Stimulated activated naive CD8-positive, alpha-beta T cell treated with anti-CD3 and anti-CD28 coated beads, Interleukin-15, amount 100 ng/mL, for 72 hours (primary cell): ENCODE measurements at regions not wholly inside any gene's neighbourhood (a gene's known extent, or its start where the extent isn't known, plus 50 kb on each side); places are given as distances from the start of the nearest gene placed in this dataset.
A peak's percentile ranks its signal among the peaks of the same experiment; 100 is the strongest.

Experiments
- ATAC-seq: fragments of 150-1000 bp; cut with Tn5 transposase; 2 replicates; pipeline ENCODE4 v1.10.0; 2021; ENCODE audit warnings: mild to moderate bottlenecking, moderate library complexity
- DNase-seq, 2 donors: peaks; one replicate each; pipeline ENCODE4 v3.0.0; 2021 to 2022
- H3K27ac Mint-ChIP-seq, 2 donors: one replicate each; pipeline ENCODE4 v1.8.0; 2022; ENCODE audit warnings: mild to moderate bottlenecking in 2 of 2, mixed read lengths in 2 of 2, moderate library complexity in 2 of 2
- H3K27me3 Mint-ChIP-seq: one replicate; pipeline ENCODE4 v1.8.0; 2022; ENCODE audit warnings: mixed read lengths
- H3K4me1 Mint-ChIP-seq: one replicate; pipeline ENCODE4 v1.8.0; 2022; ENCODE audit warnings: mild to moderate bottlenecking, mixed read lengths
- H3K4me3 Mint-ChIP-seq, 2 donors: one replicate each; pipeline ENCODE4 v1.8.0; 2022; ENCODE audit warnings: mild to moderate bottlenecking in 2 of 2, mixed read lengths in 2 of 2, moderate library complexity in 1 of 2
- H3K9me3 Mint-ChIP-seq, 2 donors: one replicate each; pipeline ENCODE4 v1.8.0; 2022; ENCODE audit warnings: mixed read lengths in 2 of 2

- Mint-ChIP-seq H3K4me1 (no peaks in the 10 kb centered on the region), H3K9me3 (no peaks in the 10 kb centered on the region), H3K27ac (peak overlapping the region in 1 of 2 donors; percentile 59), H3K4me3 (no peak overlapping the region), H3K27me3 (no peaks in the 10 kb centered on the region)
- no peak for ATAC-seq
- DNase-seq: no peak
These were observed 50.3 kb upstream of the STX16 start for GRCh38 chr20:58600756-58601155.

DNA sequence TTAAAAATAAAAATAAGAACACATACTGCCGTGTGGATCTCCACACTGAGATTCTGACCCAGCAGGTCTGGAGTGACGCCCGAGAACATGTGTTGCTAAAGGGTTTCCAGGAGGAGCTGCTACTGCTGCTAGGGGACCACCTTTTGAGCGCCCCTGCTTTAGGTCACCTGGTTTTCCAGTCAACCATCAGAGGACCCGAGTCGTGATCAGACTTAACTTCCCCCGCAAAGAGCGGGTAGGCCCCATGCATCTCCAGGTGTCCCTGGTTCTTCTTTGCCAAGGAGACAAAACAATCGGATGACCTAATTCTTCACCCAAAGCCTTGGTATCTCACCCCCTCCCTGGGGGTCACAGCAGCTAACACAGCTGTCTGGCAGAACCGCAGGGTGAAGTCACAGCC is 51.1 kb upstream of the STX16 start:
- Mint-ChIP-seq H3K4me3 (no peak overlapping the region), H3K27me3 (no peaks in the 10 kb centered on the region), H3K4me1 (no peaks in the 10 kb centered on the region), H3K9me3 (no peaks in the 10 kb centered on the region), H3K27ac (no peak overlapping the region)
- ATAC-seq (no peak), DNase-seq (no peak)

- Mint-ChIP-seq H3K4me1 (no peaks in the 10 kb centered on the region), H3K27me3 (no peaks in the 10 kb centered on the region), H3K9me3 (no peaks in the 10 kb centered on the region), H3K4me3 (no peak overlapping the region), H3K27ac (no peak overlapping the region)
- ATAC-seq (no peak), DNase-seq (no peak)
These were observed 52.7 kb upstream of the STX16 start for GRCh38 chr20:58598211-58599015.

DNA sequence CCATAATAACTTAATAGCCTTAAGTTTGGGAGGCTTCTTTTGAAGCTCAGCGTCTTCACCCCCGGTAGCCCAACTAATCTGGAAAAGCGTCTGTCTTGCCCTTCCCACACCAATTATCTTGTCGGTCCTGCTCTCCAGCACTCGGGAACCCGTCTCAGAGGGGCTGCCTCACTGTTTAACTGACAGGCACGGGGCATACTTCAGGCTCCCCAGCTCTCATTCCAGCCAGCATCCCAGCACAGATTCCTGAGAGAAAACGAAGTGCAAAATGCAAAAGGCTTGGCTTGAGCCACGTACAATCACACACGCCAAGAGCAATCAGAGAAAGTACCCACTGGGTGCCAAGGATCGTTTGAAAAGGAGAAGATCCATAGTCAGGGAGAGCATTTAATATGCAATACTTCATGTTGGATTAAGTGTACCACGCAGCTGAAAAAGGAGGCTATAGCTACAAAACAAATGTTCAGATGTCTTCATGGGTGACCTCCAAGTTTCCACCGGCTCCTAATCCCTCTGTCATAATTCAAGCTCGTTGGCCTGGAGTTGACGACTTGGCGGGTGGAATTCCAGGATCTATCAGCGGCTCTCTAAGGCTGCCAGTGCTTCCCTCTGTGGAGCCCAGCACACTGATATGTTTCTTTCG is 53.7 kb upstream of the STX16 start:
- Mint-ChIP-seq H3K9me3 (no peaks in the 10 kb centered on the region), H3K4me3 (no peak overlapping the region)

DNA sequence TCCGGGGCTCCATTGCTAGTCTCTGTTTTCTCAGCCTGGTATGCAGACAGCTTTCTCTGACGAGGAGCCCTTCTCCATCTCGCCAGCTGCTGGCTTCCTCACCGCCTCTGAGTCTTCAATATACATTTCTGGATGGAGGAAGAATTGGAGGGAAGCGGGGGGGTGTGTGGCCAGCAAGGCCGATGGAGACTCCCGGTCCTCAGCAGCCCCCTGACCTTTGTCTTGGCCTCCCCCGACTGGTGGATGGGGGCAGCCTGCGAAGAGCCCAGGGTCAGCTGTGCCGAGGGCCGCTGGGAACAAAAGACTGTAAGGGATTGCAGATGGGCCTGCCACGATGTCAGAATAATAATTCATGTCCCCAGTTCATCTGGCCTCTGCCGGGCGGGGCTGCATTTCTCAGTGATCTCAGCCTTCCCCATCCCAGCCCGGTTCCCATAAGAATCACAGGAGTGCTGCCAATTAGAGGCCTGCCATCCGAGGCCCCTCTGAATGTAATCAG is 54.3 kb upstream of the STX16 start:
- Mint-ChIP-seq H3K4me3 (no peak overlapping the region), H3K27me3 (peaks cover under 1% of the 10 kb centered on the region), H3K9me3 (no peaks in the 10 kb centered on the region), H3K4me1 (no peaks in the 10 kb centered on the region), H3K27ac (no peak overlapping the region)
- no peak for DNase-seq
- ATAC-seq: no peak

More for the DNA sequence above, 53.7 kb upstream of the STX16 start:
- no peak overlapping the region for H3K27ac Mint-ChIP-seq
- ATAC-seq: no peak
- no peaks in the 10 kb centered on the region for H3K4me1 Mint-ChIP-seq
- no peaks in the 10 kb centered on the region for H3K27me3 Mint-ChIP-seq
- no peak for DNase-seq

GRCh38 chr20:58596244-58596643 is 54.8 kb upstream of the STX16 start:
- DNase-seq (no peak), ATAC-seq (no peak)
- Mint-ChIP-seq H3K27me3 (peaks cover 6% of the 10 kb centered on the region), H3K9me3 (no peaks in the 10 kb centered on the region), H3K27ac (no peak overlapping the region), H3K4me3 (no peak overlapping the region), H3K4me1 (no peaks in the 10 kb centered on the region)

DNA sequence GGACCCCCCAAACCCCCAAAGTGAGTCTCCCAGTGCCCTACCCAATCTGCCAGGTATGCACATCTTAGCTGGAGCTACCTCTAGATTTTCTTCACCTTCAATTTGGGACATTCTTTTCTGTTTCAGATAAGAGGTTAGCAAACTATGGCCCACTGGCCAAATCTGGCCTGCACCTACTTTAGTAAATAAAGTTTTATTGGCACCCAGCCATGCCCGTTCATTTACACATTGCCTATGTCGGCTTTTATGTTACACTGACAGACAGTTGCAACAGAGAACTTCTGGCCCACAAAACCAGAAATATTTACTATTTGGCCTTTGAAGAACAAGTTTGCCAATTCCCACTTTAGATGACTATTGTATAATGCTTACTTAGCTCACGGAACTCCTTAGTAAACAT is 55.9 kb upstream of the STX16 start:
- Mint-ChIP-seq H3K9me3 (no peaks in the 10 kb centered on the region), H3K4me1 (no peaks in the 10 kb centered on the region), H3K27me3 (peaks cover 11% of the 10 kb centered on the region), H3K4me3 (no peak overlapping the region), H3K27ac (no peak overlapping the region)
- DNase-seq (no peak), ATAC-seq (no peak)

DNA sequence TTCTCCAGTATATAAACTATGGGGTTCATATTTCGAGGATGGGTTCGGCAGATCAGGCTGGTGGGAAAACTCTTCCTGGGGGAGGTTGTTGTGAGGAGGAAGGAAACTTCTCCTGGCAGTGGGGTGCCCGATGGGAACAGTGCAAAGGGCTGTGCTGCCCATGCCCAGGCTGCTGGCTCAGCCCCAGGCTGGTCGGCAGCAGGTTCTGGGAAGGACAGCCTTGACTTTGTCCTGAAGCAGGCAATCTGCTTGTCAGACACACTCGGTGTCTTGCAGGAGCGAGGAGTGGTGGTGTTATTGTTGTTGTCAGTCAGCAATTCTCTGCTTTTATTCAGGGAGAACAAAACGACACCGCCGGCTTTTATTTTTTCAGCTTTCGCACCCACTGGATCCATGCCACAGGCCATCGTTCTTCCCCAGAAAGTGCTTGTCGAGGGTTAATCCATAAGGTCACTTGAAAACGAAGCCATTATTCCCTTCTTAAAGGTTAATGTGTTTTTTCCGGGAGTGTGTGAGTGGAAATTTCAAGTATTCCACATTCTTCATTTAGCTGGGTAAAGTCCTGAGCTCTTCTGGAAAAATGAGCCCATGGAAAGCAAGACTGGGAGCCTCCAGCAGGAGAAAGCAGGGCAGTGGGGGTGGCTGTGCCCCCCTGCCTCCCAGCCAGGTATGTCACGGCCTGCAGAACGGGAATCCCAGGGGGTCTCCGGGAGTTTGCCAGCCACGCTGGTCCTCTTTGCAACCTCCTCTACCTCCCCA is 57.0 kb upstream of the STX16 start:
- no peak for DNase-seq
- ATAC-seq: no peak
- H3K4me1 Mint-ChIP-seq: no peaks in the 10 kb centered on the region
- peaks cover 17% of the 10 kb centered on the region for H3K27me3 Mint-ChIP-seq
- no peak overlapping the region for H3K4me3 Mint-ChIP-seq
- no peak overlapping the region for H3K27ac Mint-ChIP-seq
- H3K9me3 Mint-ChIP-seq: no peaks in the 10 kb centered on the region

- Mint-ChIP-seq H3K27me3 (peaks cover 17% of the 10 kb centered on the region), H3K27ac (no peak overlapping the region), H3K4me3 (no peak overlapping the region), H3K9me3 (no peaks in the 10 kb centered on the region), H3K4me1 (no peaks in the 10 kb centered on the region)
- DNase-seq (no peak), ATAC-seq (no peak)
These were observed 58.9 kb upstream of the STX16 start for GRCh38 chr20:58592076-58592695.

GRCh38 chr20:58590679-58591473 is 60.2 kb upstream of the STX16 start:
- DNase-seq (no peak), ATAC-seq (no peak)
- Mint-ChIP-seq H3K27ac (no peak overlapping the region), H3K4me1 (no peaks in the 10 kb centered on the region), H3K4me3 (no peak overlapping the region), H3K27me3 (peaks cover 17% of the 10 kb centered on the region), H3K9me3 (no peaks in the 10 kb centered on the region)

GRCh38 chr20:58587467-58587866 is 63.6 kb upstream of the STX16 start:
- peaks cover 0 to 8% of the 10 kb centered on the region in 2 donors for H3K9me3 Mint-ChIP-seq
- H3K27ac Mint-ChIP-seq: no peak overlapping the region
- H3K4me1 Mint-ChIP-seq: no peaks in the 10 kb centered on the region
- peaks cover 25% of the 10 kb centered on the region for H3K27me3 Mint-ChIP-seq
- ATAC-seq: no peak
- DNase-seq: no peak
- no peak overlapping the region for H3K4me3 Mint-ChIP-seq

DNA sequence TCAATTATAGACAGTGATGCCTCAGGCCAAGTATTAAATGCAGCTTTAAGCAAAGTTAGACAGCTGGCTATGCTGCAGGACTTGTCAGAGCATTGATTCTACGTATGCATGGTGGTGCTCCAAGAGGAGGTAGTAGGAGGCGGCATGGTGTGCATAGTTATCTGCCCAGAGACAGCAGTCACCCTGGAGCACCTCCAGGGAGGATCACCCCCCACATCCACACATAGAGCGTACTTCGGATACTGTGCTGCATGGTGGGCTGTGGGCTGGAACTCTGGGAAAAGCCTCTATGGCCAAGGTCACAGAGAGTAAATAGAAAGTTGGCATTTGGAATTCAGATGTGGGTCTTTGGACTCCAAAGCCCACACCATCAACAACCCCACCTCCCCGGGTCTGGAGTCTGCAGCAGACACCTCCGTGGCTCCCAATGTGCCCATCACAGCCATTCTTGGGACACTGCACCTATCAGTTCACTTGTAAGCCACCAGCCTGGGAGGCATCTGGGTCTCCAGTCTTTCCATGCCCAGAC is 64.5 kb upstream of the STX16 start:
- ATAC-seq (no peak), DNase-seq (no peak)
- Mint-ChIP-seq H3K9me3 (peaks cover 4 to 16% of the 10 kb centered on the region in 2 donors), H3K27ac (peak overlapping the region in 1 of 2 donors; percentile 34), H3K27me3 (peaks cover 22% of the 10 kb centered on the region), H3K4me1 (no peaks in the 10 kb centered on the region), H3K4me3 (no peak overlapping the region)

GRCh38 chr20:58585753-58586540 is 65.1 kb upstream of the STX16 start:
- ATAC-seq (no peak), DNase-seq (no peak)
- H3K27me3 Mint-ChIP-seq: peaks cover 17% of the 10 kb centered on the region
- H3K4me3 Mint-ChIP-seq: no peak overlapping the region
- H3K27ac Mint-ChIP-seq: peak overlapping the region in 1 of 2 donors; percentile 34
- H3K9me3 Mint-ChIP-seq: peaks cover 9 to 21% of the 10 kb centered on the region in 2 donors
- no peaks in the 10 kb centered on the region for H3K4me1 Mint-ChIP-seq
